ENCODE measurements at regions not wholly inside any gene's neighbourhood (a gene's known extent, or its start where the extent isn't known, plus 50 kb on each side); places are given as distances from the start of the nearest gene placed in this dataset.

DNA sequence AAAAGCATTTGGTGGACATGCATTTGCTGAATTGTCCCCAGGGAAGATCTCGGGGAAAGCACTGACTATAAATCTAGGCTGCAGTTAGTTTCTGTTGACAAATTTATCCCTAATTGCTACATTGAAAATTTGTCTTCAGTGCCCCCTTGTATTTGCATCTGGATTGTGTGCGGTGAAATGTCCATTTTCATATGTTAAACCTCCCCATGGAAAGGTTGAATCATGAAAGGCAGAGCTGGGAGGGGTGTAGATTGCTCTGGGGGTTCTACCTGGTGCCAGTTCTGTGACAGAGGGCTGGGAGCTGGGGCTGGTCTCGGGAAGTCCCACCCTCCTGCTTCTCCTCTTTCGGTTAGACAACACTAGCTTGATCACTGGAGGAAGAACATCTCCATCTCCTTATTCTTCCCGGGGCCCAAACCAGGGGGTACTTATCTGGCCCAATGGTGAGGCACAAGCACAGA lies 101.9 kb downstream of the GADD45G start:
- TF ChIP-seq CTCF (IDR thresholded peaks at IDR 0.05) = no peak
- no peak for TF ChIP-seq POLR2A (IDR thresholded peaks at IDR 0.05)
- TF ChIP-seq POLR2AphosphoS5 (IDR thresholded peaks at IDR 0.05) = no peak
